Loucy (cell line): ENCODE measurements at regions not wholly inside any gene's neighbourhood (a gene's known extent, or its start where the extent isn't known, plus 50 kb on each side); places are given as distances from the start of the nearest gene placed in this dataset.

ENCODE experiments used
- EZH2phosphoT487 ChIP-seq: fragments of 200-600 bp; IDR thresholded peaks from 2 replicates; pipeline ENCODE4 v1.6.1; 2018; ENCODE audit warnings: antibody characterized with exemption, mild to moderate bottlenecking, moderate library complexity, borderline replicate concordance
- TF ChIP-seq, protein P1 (sequence below): fragments of 200-600 bp; sonication (generic); conservative IDR thresholded peaks from 2 replicates; pipeline ENCODE4 v1.5.1; 2014; ENCODE audit warnings: mild to moderate bottlenecking, antibody characterized with exemption, low read length

- TF ChIP-seq, protein P1, sequence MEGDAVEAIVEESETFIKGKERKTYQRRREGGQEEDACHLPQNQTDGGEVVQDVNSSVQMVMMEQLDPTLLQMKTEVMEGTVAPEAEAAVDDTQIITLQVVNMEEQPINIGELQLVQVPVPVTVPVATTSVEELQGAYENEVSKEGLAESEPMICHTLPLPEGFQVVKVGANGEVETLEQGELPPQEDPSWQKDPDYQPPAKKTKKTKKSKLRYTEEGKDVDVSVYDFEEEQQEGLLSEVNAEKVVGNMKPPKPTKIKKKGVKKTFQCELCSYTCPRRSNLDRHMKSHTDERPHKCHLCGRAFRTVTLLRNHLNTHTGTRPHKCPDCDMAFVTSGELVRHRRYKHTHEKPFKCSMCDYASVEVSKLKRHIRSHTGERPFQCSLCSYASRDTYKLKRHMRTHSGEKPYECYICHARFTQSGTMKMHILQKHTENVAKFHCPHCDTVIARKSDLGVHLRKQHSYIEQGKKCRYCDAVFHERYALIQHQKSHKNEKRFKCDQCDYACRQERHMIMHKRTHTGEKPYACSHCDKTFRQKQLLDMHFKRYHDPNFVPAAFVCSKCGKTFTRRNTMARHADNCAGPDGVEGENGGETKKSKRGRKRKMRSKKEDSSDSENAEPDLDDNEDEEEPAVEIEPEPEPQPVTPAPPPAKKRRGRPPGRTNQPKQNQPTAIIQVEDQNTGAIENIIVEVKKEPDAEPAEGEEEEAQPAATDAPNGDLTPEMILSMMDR = no peak
- no peak for TF ChIP-seq EZH2phosphoT487
These were observed 2294.4 kb downstream of the TP53TG3F start for GRCh38 chr16:35753559-35754390.
